ENCODE measurements at regions not wholly inside any gene's neighbourhood (a gene's known extent, or its start where the extent isn't known, plus 50 kb on each side); places are given as distances from the start of the nearest gene placed in this dataset.

GRCh38 chr6:9346923-9347322, 911.6 kb upstream of the SLC35B3 start:
- TF ChIP-seq CTCF (IDR thresholded peaks at IDR 0.05) (no peak), POLR2A (IDR thresholded peaks at IDR 0.05) (no peak)

Data from uterus (tissue), 2 donors.